ENCODE measurements at regions not wholly inside any gene's neighbourhood (a gene's known extent, or its start where the extent isn't known, plus 50 kb on each side); places are given as distances from the start of the nearest gene placed in this dataset.

GRCh38 chr3:176172492-176172891 lies 1024.8 kb downstream of the TBL1XR1 start:
- Histone ChIP-seq H3K79me2 (ENCODE audit: insufficient read depth, low read length) (no peaks in the 10 kb centered on the region), H3K27ac (ENCODE audit: low read depth in 1 of 2, low read length in 2 of 2) (no peak overlapping the region), H3K36me3 (replicated peaks in 1 of 2; ENCODE audit: control insufficient read depth in 1 of 2, insufficient read depth in 2 of 2, low read length in 2 of 2) (no peaks in the 10 kb centered on the region), H3K27me3 (ENCODE audit: control insufficient read depth in 2 of 2, insufficient read depth in 2 of 2, low read length in 2 of 2) (no peaks in the 10 kb centered on the region), H3K4me1 (ENCODE audit: control insufficient read depth in 1 of 2, insufficient read depth in 2 of 2, low read length in 2 of 2) (no peaks in the 10 kb centered on the region), H3K9me3 (replicated peaks in 1 of 2; ENCODE audit: control insufficient read depth in 1 of 2, insufficient read depth in 1 of 2, low read length in 2 of 2) (peaks cover 0 to 3% of the 10 kb centered on the region in 2 donors), H3K4me2 (replicated peaks; ENCODE audit: extremely low read depth, low read length, poor library complexity, severe bottlenecking) (no peak overlapping the region), H2AFZ (ENCODE audit: insufficient read depth, low read depth, low read length, poor library complexity, severe bottlenecking) (no peak overlapping the region), H3K4me3 (replicated peaks in 1 of 3; ENCODE audit: low read depth in 2 of 3, low read length in 3 of 3) (no peak overlapping the region), H3K9ac (ENCODE audit: insufficient read depth, low read length, poor library complexity, severe bottlenecking) (no peak overlapping the region), H4K20me1 (ENCODE audit: insufficient read depth, low read length) (no peaks in the 10 kb centered on the region)
- Mint-ChIP-seq H3K27ac (no peak overlapping the region), H3K4me3 (no peak overlapping the region), H3K27me3 (ENCODE audit: low read depth in 3 of 3) (no peaks in the 10 kb centered on the region), H3K4me1 (no peaks in the 10 kb centered on the region), H3K9me3 (peaks cover 2 to 10% (median 6%) of the 10 kb centered on the region in 7 donors), H3K36me3 (no peaks in the 10 kb centered on the region)
- 100% methylated on average over 1 of the region's 1 CpG for WGBS (ENCODE audit: insufficient coverage)
- intact Hi-C loops (cut with micrococcal nuclease), result no loop called here
- no peak for DNase-seq
- no peak for TF ChIP-seq CTCF (IDR thresholded peaks at IDR 0.05)

GRCh38 chr3:176167272-176167671 lies 1030.0 kb downstream of the TBL1XR1 start:
- DNase-seq, result no peak
- Mint-ChIP-seq H3K27ac (no peak overlapping the region), H3K9me3 (peaks cover 2 to 10% (median 4%) of the 10 kb centered on the region in 7 donors), H3K4me3 (no peak overlapping the region), H3K4me1 (no peaks in the 10 kb centered on the region), H3K27me3 (ENCODE audit: low read depth in 3 of 3) (no peaks in the 10 kb centered on the region), H3K36me3 (no peaks in the 10 kb centered on the region)
- Histone ChIP-seq H3K27ac (ENCODE audit: low read depth in 1 of 2, low read length in 2 of 2) (no peak overlapping the region), H3K79me2 (ENCODE audit: insufficient read depth, low read length) (no peaks in the 10 kb centered on the region), H4K20me1 (ENCODE audit: insufficient read depth, low read length) (no peaks in the 10 kb centered on the region), H3K9me3 (replicated peaks in 1 of 2; ENCODE audit: control insufficient read depth in 1 of 2, insufficient read depth in 1 of 2, low read length in 2 of 2) (no peaks in the 10 kb centered on the region), H3K4me1 (ENCODE audit: control insufficient read depth in 1 of 2, insufficient read depth in 2 of 2, low read length in 2 of 2) (no peaks in the 10 kb centered on the region), H3K4me3 (replicated peaks in 1 of 3; ENCODE audit: low read depth in 2 of 3, low read length in 3 of 3) (no peak overlapping the region), H3K9ac (ENCODE audit: insufficient read depth, low read length, poor library complexity, severe bottlenecking) (no peak overlapping the region), H3K36me3 (replicated peaks in 1 of 2; ENCODE audit: control insufficient read depth in 1 of 2, insufficient read depth in 2 of 2, low read length in 2 of 2) (no peaks in the 10 kb centered on the region), H3K27me3 (ENCODE audit: control insufficient read depth in 2 of 2, insufficient read depth in 2 of 2, low read length in 2 of 2) (no peaks in the 10 kb centered on the region), H2AFZ (ENCODE audit: insufficient read depth, low read depth, low read length, poor library complexity, severe bottlenecking) (no peak overlapping the region), H3K4me2 (replicated peaks; ENCODE audit: extremely low read depth, low read length, poor library complexity, severe bottlenecking) (no peak overlapping the region)
- intact Hi-C loops (cut with micrococcal nuclease), result no loop called here
- no peak for TF ChIP-seq CTCF (IDR thresholded peaks at IDR 0.05)
- WGBS (ENCODE audit: insufficient coverage), result 80% methylated on average over 1 of the region's 2 CpGs
